Myocyte (in vitro differentiated cells): ENCODE measurements at regions not wholly inside any gene's neighbourhood (a gene's known extent, or its start where the extent isn't known, plus 50 kb on each side); places are given as distances from the start of the nearest gene placed in this dataset.
"Not testable (repeated sequence)": the region's sequence is repeated elsewhere in the genome, so short reads cannot be mapped to it uniquely, and the experiment has no call there.

Experiments
- DNase-seq: peaks from one replicate; pipeline ENCODE4 v3.0.0-alpha.2; 2012; ENCODE audit warnings: low read depth

DNA sequence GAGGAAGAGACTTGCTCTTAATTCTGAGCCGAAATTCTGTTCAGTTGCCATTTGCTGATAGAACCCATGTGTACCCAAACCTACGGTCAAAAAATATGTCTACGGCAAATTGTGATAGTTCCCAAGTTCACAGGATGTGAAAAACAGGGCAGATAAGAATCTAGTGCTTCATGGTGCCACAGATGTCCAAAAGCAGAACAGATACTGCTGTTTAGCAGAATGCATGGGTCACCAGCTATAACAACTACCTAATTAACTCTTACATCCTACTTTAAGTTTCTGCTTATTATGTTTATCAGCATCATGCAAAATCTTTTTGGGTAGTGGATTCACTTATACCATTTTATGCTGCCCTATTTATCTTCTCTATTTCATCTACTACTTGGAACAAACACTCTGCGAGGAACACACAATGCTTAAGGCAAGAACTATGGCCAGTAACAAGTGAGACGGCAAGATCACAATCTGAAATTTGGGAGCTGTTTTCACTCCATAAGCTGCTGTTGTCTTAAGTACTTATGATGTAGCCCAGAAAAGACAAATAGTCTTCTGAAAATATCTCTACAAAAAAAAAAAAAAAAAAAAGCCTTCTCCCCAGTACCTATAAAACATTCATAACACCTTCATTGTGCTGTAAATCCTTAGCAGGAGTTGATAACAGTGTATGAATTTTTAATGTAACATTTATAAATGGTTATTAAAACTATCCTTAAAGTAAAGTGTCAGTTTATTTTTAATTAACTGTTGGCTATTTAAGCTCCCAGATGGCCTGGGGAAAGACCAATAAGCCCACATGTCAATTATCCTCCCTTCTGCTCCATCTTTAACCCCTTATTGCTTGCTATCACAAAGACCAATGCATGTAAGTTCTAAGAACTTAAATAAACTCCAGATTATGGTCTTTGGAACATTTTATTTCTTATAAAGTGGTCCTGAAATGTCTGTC, 232.3 kb downstream of the TLR4 start:
- no peak for DNase-seq

DNA sequence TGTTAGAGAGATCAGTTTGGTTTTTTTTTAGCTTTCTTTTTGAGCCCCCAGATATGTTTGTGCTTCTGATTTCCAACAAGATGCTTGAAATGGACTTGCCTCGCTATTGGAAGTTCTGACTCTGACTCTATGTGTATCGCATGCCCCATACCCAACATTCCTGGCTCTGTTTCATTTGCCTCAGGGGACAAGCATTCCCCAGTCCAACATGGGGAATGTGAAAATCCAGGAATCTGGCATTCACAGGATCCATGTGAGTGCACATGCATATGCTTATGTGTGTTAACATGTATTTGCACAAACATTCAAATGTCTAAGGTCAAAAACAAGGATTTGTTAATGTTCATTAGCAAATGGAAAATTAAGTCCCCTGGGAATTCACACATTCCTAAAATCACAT, 233.9 kb downstream of the TLR4 start:
- DNase-seq: no peak

DNA sequence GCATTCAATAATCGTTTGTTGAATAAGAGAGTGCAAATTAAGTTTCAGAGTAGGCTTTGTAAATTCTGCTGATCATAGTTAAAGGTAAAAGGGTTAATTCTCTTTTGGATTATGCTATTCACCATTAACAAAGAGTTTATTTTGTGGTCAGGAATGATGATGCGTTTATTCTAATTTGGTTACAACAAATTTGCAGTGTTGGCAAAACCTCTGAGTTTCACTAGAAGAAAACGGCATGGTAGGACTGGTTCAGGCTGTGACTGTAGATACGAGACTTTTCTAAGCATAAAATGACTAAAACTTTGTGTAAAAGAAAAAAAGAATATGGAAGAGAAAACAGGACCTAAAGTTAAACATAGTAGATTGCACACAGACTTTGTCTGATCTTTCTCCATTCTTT, 234.7 kb downstream of the TLR4 start:
- no peak for DNase-seq

DNA sequence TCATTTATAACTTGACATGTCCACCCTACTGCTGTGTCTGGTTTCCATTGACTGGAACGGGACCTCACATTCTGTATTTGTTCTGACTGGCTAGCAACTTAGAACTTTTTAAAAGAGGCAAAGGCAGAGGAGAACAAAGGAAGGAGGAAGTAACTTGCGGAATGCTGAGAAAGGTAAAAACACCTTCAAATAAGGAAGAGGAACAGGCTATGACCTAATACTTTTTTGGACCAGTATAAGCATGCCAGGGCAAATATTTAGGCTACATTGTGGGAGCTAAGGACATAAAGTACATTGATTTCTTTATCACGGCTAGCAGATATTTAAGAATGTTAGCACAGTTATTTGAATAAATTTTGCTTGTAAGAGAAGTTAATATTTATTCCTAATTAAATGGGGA, 240.5 kb downstream of the TLR4 start:
- not testable (repeated sequence) for DNase-seq

DNA sequence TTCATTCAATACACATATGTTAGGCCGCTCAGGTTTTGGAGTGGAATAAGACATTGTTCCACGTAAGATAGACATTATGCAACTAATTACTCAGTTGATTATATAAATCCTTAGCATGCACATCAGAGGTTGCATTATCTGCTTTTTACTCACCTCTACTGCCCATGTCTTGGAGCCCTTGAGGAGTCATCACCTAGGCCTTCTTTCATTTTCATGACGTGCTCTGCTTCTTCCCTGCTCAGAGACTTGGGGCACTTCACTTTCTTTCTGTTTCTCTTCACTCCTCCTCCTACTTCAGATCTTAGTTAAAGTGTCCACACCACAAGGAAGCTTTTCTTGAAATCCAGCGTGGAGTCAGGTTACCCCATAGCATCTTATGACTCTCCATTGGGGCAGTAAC, 241.1 kb downstream of the TLR4 start:
- no peak for DNase-seq

DNA sequence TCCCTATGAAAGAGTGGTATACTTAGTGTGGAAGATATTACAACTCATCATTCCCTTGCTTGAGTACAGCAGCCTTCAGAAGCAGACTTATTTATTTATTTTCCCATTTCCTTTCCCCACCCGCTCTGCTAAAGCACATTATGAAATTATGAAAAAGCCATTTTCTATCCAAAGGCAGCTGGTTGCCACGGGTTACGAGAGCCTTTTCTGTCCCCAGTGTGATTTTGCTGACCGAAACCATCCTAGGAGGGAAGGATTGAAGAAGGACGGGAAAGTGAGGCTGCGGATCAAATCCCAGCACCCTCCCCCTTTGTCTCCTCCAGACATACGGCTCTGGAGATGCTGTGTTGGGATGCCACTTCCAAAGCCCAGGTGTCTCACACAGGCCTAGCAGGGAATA, 246.9 kb downstream of the TLR4 start:
- DNase-seq: no peak

DNA sequence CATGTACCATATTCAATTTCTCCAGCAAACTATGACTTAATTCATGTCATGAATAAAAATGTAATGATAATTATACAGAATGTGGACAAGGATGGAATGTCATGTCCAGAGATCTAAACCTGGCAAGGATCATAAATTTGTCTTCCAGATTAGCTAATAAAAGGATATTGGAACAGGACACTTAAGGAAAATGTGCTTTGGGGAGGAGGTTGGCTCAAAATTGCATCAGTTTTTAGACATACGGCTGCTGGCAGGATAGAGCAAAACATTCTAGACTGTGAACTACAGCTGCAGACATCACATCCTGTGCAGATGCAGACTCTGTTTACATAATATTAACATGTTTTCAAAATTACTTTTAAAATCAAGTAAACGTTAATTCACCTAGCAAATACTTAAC, 248.4 kb downstream of the TLR4 start:
- DNase-seq: no peak

DNA sequence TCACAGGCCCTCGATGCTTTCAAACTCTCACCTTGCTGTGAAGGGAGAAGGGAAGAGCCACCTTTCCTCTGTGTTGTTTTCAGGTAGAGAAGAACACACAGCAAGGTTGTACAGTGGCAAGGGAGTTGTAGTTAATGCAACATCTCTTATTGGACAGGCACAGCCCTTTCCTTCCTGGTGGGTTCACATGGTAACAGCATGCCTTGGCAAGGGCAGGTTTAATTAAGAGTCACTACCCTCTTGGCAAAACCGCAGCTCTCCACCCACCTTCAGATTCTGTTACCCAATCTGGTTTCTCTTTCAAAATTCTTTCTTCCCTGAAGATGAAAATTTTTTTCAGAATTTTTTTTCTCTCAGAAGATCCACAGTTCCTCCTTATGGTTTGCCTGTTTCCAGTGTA, 253.1 kb downstream of the TLR4 start:
- DNase-seq: no peak

DNA sequence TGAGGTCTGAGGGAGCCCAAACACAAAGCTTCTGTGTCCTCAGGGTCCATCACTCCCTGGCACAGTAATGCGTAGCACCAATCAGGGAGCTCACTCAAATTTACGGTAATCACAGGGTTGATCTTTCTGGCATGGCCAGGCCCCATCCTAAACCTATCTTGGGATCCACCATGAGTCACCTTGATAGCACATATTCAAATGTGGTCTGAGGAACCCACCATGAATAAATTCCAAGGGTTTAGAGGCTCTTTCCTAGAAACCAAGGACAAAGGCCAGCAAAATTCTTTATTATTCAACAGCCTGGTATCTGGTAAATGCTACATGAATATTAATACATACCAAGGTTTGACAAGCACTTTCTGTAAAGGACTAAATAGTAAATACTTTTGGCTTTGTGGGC, 254.5 kb downstream of the TLR4 start:
- peak; percentile 6 for DNase-seq

DNA sequence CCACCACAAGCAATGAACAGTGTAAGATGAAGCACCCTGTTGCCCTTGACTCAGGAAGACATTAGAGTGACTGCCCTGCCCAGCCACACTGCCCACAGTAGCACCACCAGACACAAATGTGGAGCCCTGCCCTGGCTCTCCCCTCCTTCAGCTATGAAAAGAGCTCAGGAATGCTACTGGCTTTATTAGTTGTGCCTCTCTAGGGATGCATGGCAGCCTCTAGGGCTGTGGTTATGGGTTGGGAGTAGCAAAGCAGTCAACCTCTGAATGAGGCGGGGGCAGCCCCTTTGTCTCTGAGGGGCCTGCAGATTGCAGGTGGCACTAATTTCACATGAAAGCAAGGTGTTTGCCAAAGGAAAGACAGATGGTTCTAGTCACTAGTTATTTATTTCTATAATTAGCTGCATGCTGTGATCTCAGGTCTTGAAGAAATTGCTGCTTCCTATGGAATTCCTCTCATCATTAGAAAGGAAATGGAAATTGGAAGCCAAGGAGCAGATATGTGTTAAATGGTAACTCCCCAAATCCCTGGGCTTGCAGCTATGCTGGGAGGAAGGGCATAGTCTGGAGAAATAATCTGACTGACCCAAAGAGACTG, 259.4 kb downstream of the TLR4 start:
- peak; percentile 30 for DNase-seq

DNA sequence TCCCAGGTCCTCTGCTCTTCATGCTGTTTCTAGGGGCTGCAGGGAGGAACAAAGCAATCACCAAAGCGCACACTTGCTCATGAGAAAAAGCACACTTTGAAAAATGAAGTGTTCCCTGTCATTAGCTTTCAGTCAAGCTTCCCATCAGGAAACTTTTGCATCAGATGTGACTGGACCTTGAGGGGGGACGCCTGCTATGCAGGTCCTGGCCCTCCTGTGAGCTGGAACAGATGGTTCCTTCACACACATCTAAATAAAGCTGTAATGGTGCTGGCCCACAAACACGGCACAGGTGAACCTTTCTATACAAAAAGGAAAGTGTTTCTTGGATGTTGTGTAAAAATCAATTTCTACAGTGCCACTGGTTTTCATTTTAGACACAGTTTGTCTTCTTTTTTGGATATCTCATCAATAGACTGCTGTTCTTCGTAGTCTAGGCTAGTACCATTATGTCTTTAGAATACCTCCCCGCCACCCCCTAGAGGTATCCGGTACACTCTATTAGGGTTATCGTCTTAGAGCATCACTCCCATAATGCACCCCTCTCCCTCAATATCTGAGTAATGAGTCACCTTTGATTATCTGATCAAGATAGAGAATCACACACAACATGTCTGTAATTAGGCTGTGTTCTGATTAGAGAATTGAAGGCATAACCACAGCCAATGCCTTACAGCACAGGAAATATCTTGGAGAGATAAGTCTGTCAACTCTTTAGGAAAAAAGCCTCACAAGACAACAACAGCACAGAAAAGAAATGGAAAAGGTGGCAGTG, 266.3 kb downstream of the TLR4 start:
- no peak for DNase-seq

DNA sequence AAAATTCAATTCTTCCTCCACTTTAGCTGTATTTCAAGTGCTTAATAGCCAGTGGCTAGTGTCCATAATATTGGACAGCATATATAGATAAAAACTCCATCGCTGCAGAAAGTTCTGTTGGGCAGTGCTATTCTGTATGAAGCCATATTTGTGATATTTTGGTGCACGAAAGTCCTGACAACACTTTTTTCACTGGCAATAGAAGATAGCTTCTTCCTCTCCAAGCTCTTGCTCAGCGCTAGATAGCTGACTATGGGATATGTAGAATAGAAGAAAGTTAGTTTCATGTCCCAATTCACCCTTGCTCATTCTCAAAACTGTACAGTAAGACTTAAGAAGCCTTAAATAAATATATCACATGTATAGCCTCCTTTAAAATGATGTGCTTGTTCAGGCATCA, 269.9 kb downstream of the TLR4 start:
- DNase-seq: no peak

DNA sequence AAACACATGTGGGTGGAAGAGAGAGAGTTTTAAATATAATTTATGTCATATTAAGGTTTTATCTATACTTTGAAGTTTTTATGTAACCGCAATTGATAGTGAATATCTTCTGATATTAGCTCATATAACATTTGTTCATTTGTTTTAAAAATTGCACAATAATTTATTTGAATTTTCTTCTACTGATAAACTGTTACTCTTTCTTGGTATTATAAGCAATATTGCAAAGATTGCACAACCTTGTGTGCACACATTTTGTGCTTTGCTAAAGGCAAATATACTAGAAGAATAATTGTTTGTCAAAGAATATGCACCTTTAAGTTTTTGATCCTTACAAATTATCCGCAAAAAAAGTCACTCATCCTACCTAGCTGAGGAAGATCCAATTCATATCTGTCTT, 275.7 kb downstream of the TLR4 start:
- no peak for DNase-seq

DNA sequence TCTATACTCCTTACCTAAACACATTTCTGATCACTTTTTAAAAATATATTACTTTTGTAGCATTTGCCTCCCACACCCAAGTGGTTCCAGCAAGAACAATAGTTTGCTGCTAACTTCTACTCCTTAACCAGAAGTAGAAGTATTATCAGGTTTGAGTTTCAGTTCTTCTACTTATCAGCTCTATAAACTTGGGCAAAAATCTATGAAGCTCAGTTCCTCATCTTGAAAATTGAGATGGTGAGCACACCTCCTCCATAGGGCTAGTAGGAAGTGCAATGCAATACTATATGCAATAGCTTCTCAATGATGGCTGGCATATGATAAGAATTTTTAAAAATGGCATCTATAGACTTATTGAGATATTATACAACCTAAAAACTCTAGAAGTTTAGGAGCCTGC, 283.7 kb downstream of the TLR4 start:
- DNase-seq: no peak

DNA sequence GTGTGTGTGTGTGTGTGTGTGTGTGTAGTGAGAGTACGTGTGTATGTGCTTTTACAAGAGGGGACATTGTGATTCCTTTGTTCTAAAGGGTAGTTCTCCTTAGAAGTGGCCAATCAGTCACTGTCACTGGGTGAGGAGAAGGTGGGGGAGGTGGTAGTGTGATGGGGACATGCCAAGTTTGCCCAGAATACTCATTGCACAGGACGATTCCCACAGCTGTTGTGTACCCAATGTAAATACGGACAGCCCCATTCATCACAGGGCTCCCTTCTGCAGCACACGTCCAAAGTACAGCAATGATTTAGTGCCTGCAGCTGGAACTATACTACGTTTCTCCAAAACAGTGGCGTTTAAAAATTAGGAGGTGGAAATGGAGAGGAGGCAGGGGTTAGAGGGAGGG, 287.8 kb downstream of the TLR4 start:
- DNase-seq: peak; percentile 4

DNA sequence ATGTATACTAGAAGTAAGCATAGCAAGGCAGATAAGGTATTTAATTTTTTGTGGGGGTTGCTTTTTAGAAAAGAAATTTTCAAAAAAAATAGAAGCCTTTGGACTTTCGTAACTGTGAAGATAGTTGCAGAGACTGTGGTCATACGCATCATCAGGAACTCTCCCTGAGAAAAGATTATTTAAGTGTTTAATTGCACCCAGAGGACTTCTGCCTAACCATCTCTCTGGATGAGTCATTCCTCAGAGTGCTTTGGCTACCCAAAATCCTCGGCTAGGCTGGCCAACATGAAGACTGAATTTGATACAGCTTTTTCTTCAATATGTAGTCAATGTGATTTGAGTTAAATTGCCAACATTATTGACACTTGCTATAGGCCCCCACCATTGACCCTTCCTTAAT, 296.4 kb downstream of the TLR4 start:
- peak; percentile 45 for DNase-seq

DNA sequence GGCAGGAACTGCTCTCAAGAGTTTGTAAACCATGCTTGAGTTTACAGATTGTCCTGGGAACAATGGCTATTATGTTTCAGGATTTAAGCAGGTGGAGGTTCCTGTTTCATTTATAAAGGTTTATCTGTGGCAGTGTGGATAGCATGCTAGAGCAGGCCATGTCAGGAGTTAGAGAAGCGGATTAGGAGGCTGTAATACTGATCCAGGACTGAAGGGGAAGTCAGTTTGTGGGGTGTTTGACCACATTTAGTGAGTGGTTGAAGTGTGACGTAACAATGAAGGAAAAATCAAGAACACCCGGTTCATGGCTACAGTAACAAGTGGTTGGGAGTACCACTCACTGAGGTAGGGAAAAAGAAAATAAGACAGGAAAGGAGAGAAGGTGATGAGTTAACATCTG, 299.0 kb downstream of the TLR4 start:
- DNase-seq: no peak

DNA sequence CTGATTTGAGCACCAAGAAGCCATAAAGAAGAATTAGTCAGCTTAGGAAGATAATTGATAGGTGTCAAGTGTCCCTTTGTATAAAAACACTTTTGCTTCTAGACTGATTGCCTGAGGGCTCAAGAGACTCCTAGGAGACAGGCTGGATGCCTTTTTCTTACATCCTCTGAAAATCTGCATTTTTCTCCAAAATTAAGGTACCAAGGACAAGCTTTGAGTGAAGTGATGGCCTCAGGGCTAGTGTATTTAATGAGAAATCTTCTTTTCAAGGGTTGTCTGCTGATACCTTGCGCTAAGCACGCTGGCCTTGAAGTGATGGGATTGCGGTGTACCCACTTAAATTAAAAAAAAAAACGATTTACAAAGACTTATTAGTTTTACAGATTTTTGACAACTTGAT, 304.0 kb downstream of the TLR4 start:
- no peak for DNase-seq

DNA sequence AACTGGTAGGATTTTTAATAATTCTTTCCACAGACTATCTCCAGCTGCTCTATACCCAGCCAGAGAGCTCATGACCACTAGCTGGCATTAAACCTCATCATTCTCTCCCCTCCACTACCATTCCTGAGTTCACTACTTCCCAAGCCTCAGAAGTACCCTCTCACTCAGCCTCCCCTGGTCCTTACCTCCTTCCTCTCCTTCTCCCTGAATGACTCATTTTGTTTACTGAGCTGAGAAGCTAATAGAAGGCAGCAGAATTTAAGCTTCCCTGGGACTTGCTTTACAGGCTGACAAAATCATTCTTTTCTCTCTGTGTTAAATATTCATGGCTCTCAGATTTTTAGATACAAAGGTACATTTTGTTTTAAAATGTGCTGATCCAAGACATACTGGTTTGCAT, 305.4 kb downstream of the TLR4 start:
- DNase-seq: no peak

DNA sequence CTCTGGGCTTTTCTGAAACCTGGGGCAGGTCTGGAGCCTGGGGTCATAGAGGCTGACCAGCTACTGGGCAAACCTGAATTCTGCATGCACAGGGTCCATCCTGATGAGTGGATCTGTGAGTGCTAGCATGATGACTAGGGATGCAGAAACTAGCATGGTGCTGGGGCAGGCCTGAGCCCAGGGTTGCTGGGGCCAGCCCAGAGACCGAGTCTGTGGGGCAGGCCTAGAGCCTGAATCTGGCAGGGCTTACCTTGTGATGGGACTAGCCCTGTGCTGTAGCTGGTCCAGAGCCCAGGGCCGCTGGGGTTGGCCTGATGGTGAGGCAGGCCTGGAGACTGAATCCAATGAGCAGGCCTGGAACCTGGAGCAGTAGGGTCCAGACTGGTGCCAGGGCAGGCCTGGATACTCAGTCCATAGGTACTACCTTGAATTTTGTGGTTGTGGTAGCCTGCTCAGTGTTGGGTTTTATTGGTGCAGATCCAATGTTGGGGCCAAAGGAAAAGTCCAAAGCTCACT, 313.5 kb downstream of the TLR4 start:
- DNase-seq: no peak

DNA sequence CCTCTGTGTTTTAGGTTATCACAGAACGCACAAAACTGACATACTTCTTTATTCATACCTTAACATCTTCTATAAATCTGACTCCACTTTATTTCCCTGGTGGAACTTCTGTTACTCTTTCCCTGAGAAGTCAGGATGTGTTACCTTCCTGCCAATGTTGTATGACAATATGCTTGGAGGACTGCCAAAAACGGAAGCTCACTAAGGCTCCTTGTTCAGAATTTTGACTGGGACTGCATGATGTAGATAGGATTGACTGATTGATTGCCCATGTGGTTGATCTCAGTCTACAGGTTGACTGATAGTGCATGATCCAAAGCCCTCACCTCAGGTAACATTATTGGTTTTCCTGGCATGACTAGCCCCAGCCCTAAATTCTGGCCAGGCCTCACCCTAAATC, 319.4 kb downstream of the TLR4 start:
- DNase-seq: no peak

DNA sequence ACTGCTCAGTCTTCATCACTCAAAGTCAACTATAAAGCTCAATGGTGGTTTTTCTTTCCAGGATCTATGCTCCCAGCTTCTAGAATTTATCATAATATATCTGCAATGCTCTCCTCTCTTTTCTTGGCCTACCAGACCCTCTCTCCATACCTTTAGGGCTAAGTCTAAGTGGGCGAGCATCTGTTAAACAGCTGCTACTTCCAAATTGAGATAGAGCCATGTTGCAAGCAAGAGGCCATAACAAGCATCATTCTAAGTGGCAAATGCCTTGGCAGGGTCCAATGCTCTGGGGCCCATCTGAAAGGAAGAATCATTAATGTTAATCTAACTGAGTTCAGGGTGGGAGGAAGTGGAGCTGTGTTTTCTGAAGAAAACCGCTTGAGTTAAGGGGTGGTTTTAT, 324.0 kb downstream of the TLR4 start:
- DNase-seq: no peak
